ENCODE measurements at regions not wholly inside any gene's neighbourhood (a gene's known extent, or its start where the extent isn't known, plus 50 kb on each side); places are given as distances from the start of the nearest gene placed in this dataset.

GRCh38 chr7:96579119-96579518, 130.5 kb downstream of the SEM1 start:
- H3K27me3 ChIP-seq (ENCODE audit: control insufficient read depth, insufficient read depth, low read length), result no peaks in the 10 kb centered on the region
- DNase-seq (no peak), FAIRE-seq (no peak)
- H3K9me3 ChIP-seq (ENCODE audit: control insufficient read depth in 2 of 3, insufficient read depth in 1 of 3, low read length in 3 of 3), result no peaks in the 10 kb centered on the region
- no peaks in the 10 kb centered on the region for H3K4me1 ChIP-seq (ENCODE audit: control insufficient read depth in 2 of 3, insufficient read depth in 2 of 3, low read depth in 1 of 3, low read length in 3 of 3)
- no peaks in the 10 kb centered on the region for H3K36me3 ChIP-seq (ENCODE audit: control insufficient read depth in 2 of 3, insufficient read depth in 3 of 3, low read length in 3 of 3)
- intact Hi-C loops (cut with DNase I), result no loop called here
- no peak overlapping the region for H3K9ac ChIP-seq (ENCODE audit: low read length in 3 of 3)
- H3K27ac ChIP-seq (ENCODE audit: low read depth in 2 of 2, low read length in 2 of 2), result no peak overlapping the region
- no peak for TF ChIP-seq CTCF (IDR thresholded peaks at IDR 0.05; ENCODE audit: borderline replicate concordance, extremely low read depth, insufficient read depth)
- H3K4me3 ChIP-seq (ENCODE audit: low read length in 3 of 3), result no peak overlapping the region

GRCh38 chr7:96578606-96579005, 131.0 kb downstream of the SEM1 start:
- intact Hi-C loops (cut with DNase I), result no loop called here
- TF ChIP-seq CTCF (IDR thresholded peaks at IDR 0.05; ENCODE audit: borderline replicate concordance, extremely low read depth, insufficient read depth), result no peak

GRCh38 chr7:96563409-96563808, 146.2 kb downstream of the SEM1 start:
- FAIRE-seq (no peak), DNase-seq (no peak)
- Histone ChIP-seq H3K9ac (ENCODE audit: low read length in 3 of 3) (no peak overlapping the region), H3K4me3 (ENCODE audit: low read length in 3 of 3) (no peak overlapping the region), H3K36me3 (ENCODE audit: control insufficient read depth in 2 of 3, insufficient read depth in 3 of 3, low read length in 3 of 3) (no peaks in the 10 kb centered on the region), H3K27ac (ENCODE audit: low read depth in 2 of 2, low read length in 2 of 2) (no peak overlapping the region), H3K9me3 (ENCODE audit: control insufficient read depth in 2 of 3, insufficient read depth in 1 of 3, low read length in 3 of 3) (no peaks in the 10 kb centered on the region), H3K27me3 (ENCODE audit: control insufficient read depth, insufficient read depth, low read length) (no peaks in the 10 kb centered on the region), H3K4me1 (ENCODE audit: control insufficient read depth in 2 of 3, insufficient read depth in 2 of 3, low read depth in 1 of 3, low read length in 3 of 3) (no peaks in the 10 kb centered on the region)
- intact Hi-C loops (cut with DNase I), result no loop called here
- TF ChIP-seq CTCF (IDR thresholded peaks at IDR 0.05; ENCODE audit: borderline replicate concordance, extremely low read depth, insufficient read depth), result no peak

More at GRCh38 chr7:96578606-96579005, 131.0 kb downstream of the SEM1 start:
- no peak overlapping the region for H3K4me3 ChIP-seq (ENCODE audit: low read length in 3 of 3)
- no peaks in the 10 kb centered on the region for H3K27me3 ChIP-seq (ENCODE audit: control insufficient read depth, insufficient read depth, low read length)
- H3K9me3 ChIP-seq (ENCODE audit: control insufficient read depth in 2 of 3, insufficient read depth in 1 of 3, low read length in 3 of 3), result no peaks in the 10 kb centered on the region
- no peak for DNase-seq
- H3K9ac ChIP-seq (ENCODE audit: low read length in 3 of 3), result no peak overlapping the region
- H3K4me1 ChIP-seq (ENCODE audit: control insufficient read depth in 2 of 3, insufficient read depth in 2 of 3, low read depth in 1 of 3, low read length in 3 of 3), result no peaks in the 10 kb centered on the region
- FAIRE-seq, result no peak
- H3K27ac ChIP-seq (ENCODE audit: low read depth in 2 of 2, low read length in 2 of 2), result no peak overlapping the region
- H3K36me3 ChIP-seq (ENCODE audit: control insufficient read depth in 2 of 3, insufficient read depth in 3 of 3, low read length in 3 of 3), result no peaks in the 10 kb centered on the region

- no peaks in the 10 kb centered on the region for H3K27me3 ChIP-seq (ENCODE audit: control insufficient read depth, insufficient read depth, low read length)
- DNase-seq (no peak), FAIRE-seq (no peak)
- H3K36me3 ChIP-seq (ENCODE audit: control insufficient read depth in 2 of 3, insufficient read depth in 3 of 3, low read length in 3 of 3), result no peaks in the 10 kb centered on the region
- no peak for TF ChIP-seq CTCF (IDR thresholded peaks at IDR 0.05; ENCODE audit: borderline replicate concordance, extremely low read depth, insufficient read depth)
- H3K4me1 ChIP-seq (ENCODE audit: control insufficient read depth in 2 of 3, insufficient read depth in 2 of 3, low read depth in 1 of 3, low read length in 3 of 3), result no peaks in the 10 kb centered on the region
- H3K27ac ChIP-seq (ENCODE audit: low read depth in 2 of 2, low read length in 2 of 2), result no peak overlapping the region
- intact Hi-C loops (cut with DNase I), result no loop called here
- no peak overlapping the region for H3K4me3 ChIP-seq (ENCODE audit: low read length in 3 of 3)
- H3K9ac ChIP-seq (ENCODE audit: low read length in 3 of 3), result no peak overlapping the region
- no peaks in the 10 kb centered on the region for H3K9me3 ChIP-seq (ENCODE audit: control insufficient read depth in 2 of 3, insufficient read depth in 1 of 3, low read length in 3 of 3)
Observed at GRCh38 chr7:96562966-96563365, 146.7 kb downstream of the SEM1 start.
